Prostate gland (tissue), 2 donors: ENCODE measurements at regions not wholly inside any gene's neighbourhood (a gene's known extent, or its start where the extent isn't known, plus 50 kb on each side); places are given as distances from the start of the nearest gene placed in this dataset.

Experiments used
- POLR2AphosphoS5 ChIP-seq: sonication (generic); formaldehyde crosslinking; IDR thresholded peaks from one replicate; pipeline ENCODE4 v1.6.1; 2017; ENCODE audit warnings: antibody characterized with exemption
- TF ChIP-seq, protein P1 (sequence below), 4 experiments: fragments of 200-600 bp in 2 of 4; fragments of 450-650 bp in 2 of 4; sonication (generic) in 2 of 4; IDR thresholded peaks; 1 replicate in 3 of 4; 2 replicates in 1 of 4; pipeline ENCODE4 v1.5.1; 2016 to 2019; ENCODE audit warnings: antibody characterized with exemption in 4 of 4, mild to moderate bottlenecking in 2 of 4, moderate library complexity in 2 of 4

DNA sequence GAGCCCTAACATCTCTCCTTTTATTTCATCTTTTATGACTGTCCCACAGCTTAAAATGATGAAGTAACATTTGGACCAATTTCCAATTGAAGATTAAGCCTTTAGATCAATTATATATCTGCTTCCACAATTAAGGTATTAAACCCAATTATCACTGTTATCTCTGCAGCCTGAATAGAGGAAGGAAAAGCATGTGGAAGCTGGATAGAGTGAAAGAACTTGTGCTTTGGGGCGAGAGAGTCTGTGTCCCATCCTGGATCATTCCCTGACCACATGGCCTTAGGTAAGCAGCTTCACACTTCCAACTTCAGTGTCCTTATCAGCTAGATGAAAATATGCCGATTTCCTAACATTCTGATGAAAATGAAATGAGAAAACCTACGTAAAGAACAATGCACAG lies 61.4 kb upstream of the TSPAN8 start:
- TF ChIP-seq POLR2AphosphoS5, result no peak
- TF ChIP-seq, protein P1, sequence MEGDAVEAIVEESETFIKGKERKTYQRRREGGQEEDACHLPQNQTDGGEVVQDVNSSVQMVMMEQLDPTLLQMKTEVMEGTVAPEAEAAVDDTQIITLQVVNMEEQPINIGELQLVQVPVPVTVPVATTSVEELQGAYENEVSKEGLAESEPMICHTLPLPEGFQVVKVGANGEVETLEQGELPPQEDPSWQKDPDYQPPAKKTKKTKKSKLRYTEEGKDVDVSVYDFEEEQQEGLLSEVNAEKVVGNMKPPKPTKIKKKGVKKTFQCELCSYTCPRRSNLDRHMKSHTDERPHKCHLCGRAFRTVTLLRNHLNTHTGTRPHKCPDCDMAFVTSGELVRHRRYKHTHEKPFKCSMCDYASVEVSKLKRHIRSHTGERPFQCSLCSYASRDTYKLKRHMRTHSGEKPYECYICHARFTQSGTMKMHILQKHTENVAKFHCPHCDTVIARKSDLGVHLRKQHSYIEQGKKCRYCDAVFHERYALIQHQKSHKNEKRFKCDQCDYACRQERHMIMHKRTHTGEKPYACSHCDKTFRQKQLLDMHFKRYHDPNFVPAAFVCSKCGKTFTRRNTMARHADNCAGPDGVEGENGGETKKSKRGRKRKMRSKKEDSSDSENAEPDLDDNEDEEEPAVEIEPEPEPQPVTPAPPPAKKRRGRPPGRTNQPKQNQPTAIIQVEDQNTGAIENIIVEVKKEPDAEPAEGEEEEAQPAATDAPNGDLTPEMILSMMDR (IDR thresholded peaks at IDR 0.05), result no peak
